K562 (cell line): ENCODE measurements at regions not wholly inside any gene's neighbourhood (a gene's known extent, or its start where the extent isn't known, plus 50 kb on each side); places are given as distances from the start of the nearest gene placed in this dataset.
A peak's percentile ranks its signal among the peaks of the same experiment; 100 is the strongest.
"Not testable (repeated sequence)": the region's sequence is repeated elsewhere in the genome, so short reads cannot be mapped to it uniquely, and the experiment has no call there.

Source experiments
- ATAC-seq: fragments of 200-7000 bp; cut with Tn5 transposase; 3 replicates; pipeline ENCODE4 v1.9.1; 2020; ENCODE audit warnings: moderate library complexity
- BruUV-seq: library from RNA; stranded (reverse); fragments of 400-500 nt; replicated peaks from 2 replicates; lab custom pipeline; 2021; lab: Mats Ljungman, UMichigan
- CTCF ChIA-PET: fragments of 300-600 bp; formaldehyde crosslinking; extraction: SDS; loops from one replicate; lab custom pipeline; 2021; ENCODE audit warnings: low intra/inter-chr PET ratio; lab: Yijun Ruan, JAX
- POLR2A ChIA-PET: fragments of 300-600, 350-650 bp; sonication (Branson Sonifier 250); formaldehyde crosslinking; extraction: SDS; loops from one replicate; lab custom pipeline; 2021; ENCODE audit warnings: antibody characterized with exemption, inconsistent platforms; lab: Yijun Ruan, JAX
- DNase-seq, 4 experiments: peaks; one replicate each; pipeline versions ENCODE4 v3.0.0 to v3.0.0-alpha.2; 2011 to 2018; ENCODE audit warnings: low spot score in 3 of 4, mixed read lengths in 3 of 4; ENCODE audit errors: extremely low read depth in 1 of 4
- FAIRE-seq: peaks from 2 replicates; lab custom pipeline; 2011; peaks lifted over from hg19 to GRCh38; lab: Jason Lieb, UNC
- H2AFZ ChIP-seq: 2 replicates; pipeline ENCODE4 v1.6.0; 2011; ENCODE audit warnings: low read depth, low read length, control low read depth, inconsistent platforms
- H3K27ac ChIP-seq: fragments of 200-600 bp; 3 replicates; pipeline ENCODE4 v1.8.0; 2011; ENCODE audit warnings: low read depth, mild to moderate bottlenecking, control low read depth, inconsistent platforms, low read length, moderate library complexity, mixed read lengths; ENCODE audit errors: extremely low read depth
- H3K27me3 ChIP-seq, 2 experiments: fragments of 300-600 bp in 1 of 2; 2 replicates in 1 of 2; 3 replicates in 1 of 2; pipeline versions ENCODE4 v1.6.0 to v1.8.0; 2011; ENCODE audit warnings: inconsistent platforms in 2 of 2, low read length in 2 of 2, mild to moderate bottlenecking in 1 of 2, mixed read lengths in 1 of 2, moderate library complexity in 1 of 2; ENCODE audit not compliant: control insufficient read depth in 2 of 2, insufficient read depth in 2 of 2
- H3K36me3 ChIP-seq: fragments of 300-600 bp; 3 replicates; pipeline ENCODE4 v1.8.0; 2011; ENCODE audit warnings: mild to moderate bottlenecking, low read length, inconsistent platforms; ENCODE audit not compliant: control insufficient read depth, insufficient read depth
- H3K4me1 ChIP-seq, 2 experiments: fragments of 200-600 bp in 1 of 2; replicated peaks in 1 of 2; 2 replicates in 1 of 2; 3 replicates in 1 of 2; pipeline versions ENCODE4 v1.5.1 to v1.8.0; 2011; ENCODE audit warnings: inconsistent platforms in 2 of 2, low read length in 2 of 2, mild to moderate bottlenecking in 1 of 2, mixed read lengths in 1 of 2, moderate library complexity in 1 of 2; ENCODE audit not compliant: control insufficient read depth in 2 of 2, insufficient read depth in 2 of 2
- H3K4me2 ChIP-seq: 2 replicates; pipeline ENCODE4 v1.6.1; 2011; ENCODE audit warnings: low read length, control low read depth, inconsistent platforms, mixed read lengths; ENCODE audit not compliant: insufficient read depth
- H3K4me3 ChIP-seq: fragments of 200-600 bp; sonication (generic), shearing (Covaris generic); 2 replicates; pipeline ENCODE4 v1.5.1; 2016; ENCODE audit warnings: control low read depth, inconsistent platforms
- H3K79me2 ChIP-seq: fragments of 200-600 bp; 3 replicates; pipeline ENCODE4 v1.8.0; 2011; ENCODE audit warnings: low read length, inconsistent platforms; ENCODE audit not compliant: control insufficient read depth, insufficient read depth
- H3K9ac ChIP-seq, 2 experiments: 2 replicates each; pipeline versions ENCODE4 v1.6.0 to v1.6.1; 2011; ENCODE audit warnings: low read depth in 2 of 2, low read length in 2 of 2, control low read depth in 1 of 2, inconsistent platforms in 1 of 2, mild to moderate bottlenecking in 1 of 2, mixed read lengths in 1 of 2; ENCODE audit not compliant: insufficient read depth in 1 of 2
- H3K9me1 ChIP-seq: one replicate; pipeline ENCODE4 v1.6.0; 2011; ENCODE audit warnings: inconsistent platforms, mild to moderate bottlenecking, low read length, moderate library complexity; ENCODE audit not compliant: control insufficient read depth, insufficient read depth
- H3K9me3 ChIP-seq: replicated peaks from 2 replicates; pipeline ENCODE4 v1.5.1; 2011; ENCODE audit warnings: low read depth, low read length, inconsistent platforms; ENCODE audit not compliant: control insufficient read depth, insufficient read depth
- H4K20me1 ChIP-seq: replicated peaks from 2 replicates; pipeline ENCODE4 v1.6.1; 2011; ENCODE audit warnings: low read length, inconsistent platforms, mixed read lengths; ENCODE audit not compliant: control insufficient read depth, insufficient read depth
- GABPA ChIP-seq: fragments of 200-800 bp; sonication (Bioruptor generic); conservative IDR thresholded peaks from 2 replicates; pipeline ENCODE4 v1.6.1; 2016; ENCODE audit warnings: low read depth, missing genetic modification characterization, missing compliant biosample characterization
- NFYB ChIP-seq: IDR thresholded peaks from 2 replicates; pipeline ENCODE4 v1.6.1; 2011; ENCODE audit warnings: mild to moderate bottlenecking, moderate library complexity; ENCODE audit not compliant: insufficient read length; ENCODE audit errors: extremely low read depth
- POLR2A ChIP-seq: fragments of 450-650 bp; conservative IDR thresholded peaks from 2 replicates; pipeline ENCODE4 v1.6.1; 2016
- POLR2G ChIP-seq: fragments of 200-400 bp; formaldehyde crosslinking; IDR thresholded peaks from 2 replicates; pipeline ENCODE4 v1.6.1; 2017; ENCODE audit warnings: low read depth, mild to moderate bottlenecking, antibody characterized with exemption, low read length, moderate library complexity
- POLR2H ChIP-seq: IDR thresholded peaks from 2 replicates; pipeline ENCODE4 v1.6.1; 2016; ENCODE audit warnings: missing genetic modification characterization, low read depth, mild to moderate bottlenecking, control low read depth, missing compliant biosample characterization, moderate library complexity
- RBFOX2 ChIP-seq: fragments of 200-400 bp; formaldehyde crosslinking; IDR thresholded peaks from 2 replicates; pipeline ENCODE4 v1.6.1; 2017; ENCODE audit warnings: low read depth, mild to moderate bottlenecking, low read length, moderate library complexity
- SREBF1 ChIP-seq: fragments of 150-350 bp; IDR thresholded peaks from 2 replicates; pipeline ENCODE4 v1.6.1; 2014; ENCODE audit warnings: antibody characterized with exemption, low read depth, low read length, borderline replicate concordance
- ZBTB17 ChIP-seq: fragments of 450-650 bp; formaldehyde crosslinking; IDR thresholded peaks from 2 replicates; pipeline ENCODE4 v1.4.0; 2020; ENCODE audit warnings: mild to moderate bottlenecking
- ZFX ChIP-seq: sonication (generic); formaldehyde crosslinking; IDR thresholded peaks from 2 replicates; pipeline ENCODE4 v1.8.0; 2022; ENCODE audit warnings: mild to moderate bottlenecking, missing genetic modification reagents, moderate library complexity
- ZNF644 ChIP-seq: fragments of 200-800 bp; sonication (Bioruptor generic); IDR thresholded peaks from 2 replicates; pipeline ENCODE4 v1.6.1; 2016; ENCODE audit warnings: low read depth, missing genetic modification characterization, missing compliant biosample characterization
- WGBS: fragments of 100-300 bp; shearing (Covaris generic); methylation state at CpG from one replicate; pipeline ENCODE4 v1.1.6; 2016; ENCODE audit warnings: low coverage, mixed read lengths; ENCODE audit not compliant: insufficient coverage; ENCODE audit errors: missing lambda C conversion rate; 5-methylcytosine and 5-hydroxymethylcytosine counted together
- in situ Hi-C: fragments of 300-500 bp; cut with MboI; formaldehyde crosslinking; loops from 4 replicates; pipeline ENCODE4 v1.15.0; 2018; ENCODE audit warnings: inconsistent platforms, mixed read lengths
- intact Hi-C: fragments of 100-400 bp; cut with micrococcal nuclease; formaldehyde crosslinking; loops from 2 replicates; pipeline ENCODE4 v1.14.2; 2022
- TF ChIP-seq, protein P1 (sequence below): sonication (generic); formaldehyde crosslinking; IDR thresholded peaks from 2 replicates; pipeline ENCODE4 v1.8.0; 2022; ENCODE audit warnings: missing genetic modification reagents, mild to moderate bottlenecking, moderate library complexity, borderline replicate concordance

DNA sequence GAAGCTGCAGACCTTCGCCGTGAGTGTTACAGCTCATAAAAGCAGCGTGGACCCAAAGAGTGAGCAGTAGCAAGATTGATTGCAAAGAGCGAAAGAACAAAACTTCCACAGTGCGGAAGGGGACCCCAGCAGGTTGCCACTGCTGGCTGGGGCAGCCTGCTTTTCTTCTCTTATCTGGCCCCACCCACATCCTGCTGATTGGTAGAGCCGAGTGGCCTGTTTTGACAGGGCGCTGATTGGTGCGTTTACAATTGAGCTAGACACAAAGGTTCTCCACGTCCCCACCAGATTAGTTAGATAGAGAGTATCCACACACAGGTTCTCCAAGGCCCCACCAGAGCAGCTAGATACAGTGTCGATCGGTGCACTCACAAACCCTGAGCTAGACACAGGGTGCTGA, 961.8 kb downstream of the CNTNAP5 start:
- BruUV-seq, FAIRE-seq, H3K9ac ChIP-seq, POLR2A ChIA-PET, ATAC-seq, H3K4me3 ChIP-seq, CTCF ChIA-PET, in situ Hi-C loops, H3K4me1 ChIP-seq, H3K9me3 ChIP-seq, H3K27me3 ChIP-seq, H2AFZ ChIP-seq, H3K36me3 ChIP-seq, intact Hi-C loops, H4K20me1 ChIP-seq, H3K9me1 ChIP-seq, H3K79me2 ChIP-seq: not testable (repeated sequence)
- peak; percentile 65 for TF ChIP-seq NFYB
- peak; percentile 90; the same call in 1 of the 2 replicates for TF ChIP-seq SREBF1
- TF ChIP-seq POLR2H (tag): peak; percentile 82
- peak; percentile 61 for TF ChIP-seq POLR2A
- peak in 1 of 4 experiments; percentile 55 for DNase-seq
- H3K27ac ChIP-seq: peak overlapping the region; percentile 73; the same call in 2 of the 3 replicates
- 5% methylated on average over 11 of the region's 11 CpGs for WGBS
- H3K4me2 ChIP-seq: peak overlapping the region; percentile 46

DNA sequence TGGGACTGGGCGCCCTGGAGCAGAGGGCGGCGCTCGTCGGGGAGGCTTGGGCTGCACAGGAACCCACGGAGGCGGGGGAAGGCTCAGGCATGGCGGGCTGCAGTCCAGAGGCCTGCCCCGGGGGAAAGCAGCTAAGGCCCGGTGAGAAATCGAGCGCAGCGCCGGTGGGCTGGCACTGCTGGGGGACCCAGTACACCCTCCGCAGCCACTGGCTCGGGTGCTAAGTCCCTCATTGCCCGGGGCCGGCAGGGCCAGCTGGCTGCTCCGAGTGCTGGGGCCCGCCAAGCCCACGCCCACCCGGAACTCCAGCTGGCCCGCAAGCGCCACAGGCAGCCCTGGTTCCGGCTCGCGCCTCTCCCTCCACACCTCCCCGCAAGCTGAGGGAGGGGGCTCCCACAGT, 962.3 kb downstream of the CNTNAP5 start:
- DNase-seq, H3K9ac ChIP-seq, H4K20me1 ChIP-seq, H3K9me3 ChIP-seq, H3K4me3 ChIP-seq, intact Hi-C loops, H3K4me1 ChIP-seq, BruUV-seq, H3K79me2 ChIP-seq, FAIRE-seq, in situ Hi-C loops, CTCF ChIA-PET, H3K27me3 ChIP-seq, H3K9me1 ChIP-seq, H3K36me3 ChIP-seq, ATAC-seq, POLR2A ChIA-PET: not testable (repeated sequence)
- Histone ChIP-seq H2AFZ (0 out of 2 replicates have a peak overlapping the region, but pooled peaks have one; percentile 32), H3K27ac (peak overlapping the region; percentile 73; the same call in 2 of the 3 replicates), H3K4me2 (peak overlapping the region; percentile 46)
- WGBS: 12% methylated on average over 21 of the region's 28 CpGs
- TF ChIP-seq ZNF644 (tag) (0 out of 2 replicates have a peak, but pooled peaks have one; percentile 30), ZBTB17 (CRISPR knock-in tag) (0 out of 2 replicates have a peak, but pooled peaks have one; percentile 22), GABPA (tag) (peak; percentile 34; the same call in 1 of the 2 replicates), ZFX (0 out of 2 replicates have a peak, but pooled peaks have one; percentile 33), RBFOX2 (peak; percentile 1; the same call in 1 of the 2 replicates), POLR2G (0 out of 2 replicates have a peak, but pooled peaks have one; percentile 14)
- TF ChIP-seq, protein P1, sequence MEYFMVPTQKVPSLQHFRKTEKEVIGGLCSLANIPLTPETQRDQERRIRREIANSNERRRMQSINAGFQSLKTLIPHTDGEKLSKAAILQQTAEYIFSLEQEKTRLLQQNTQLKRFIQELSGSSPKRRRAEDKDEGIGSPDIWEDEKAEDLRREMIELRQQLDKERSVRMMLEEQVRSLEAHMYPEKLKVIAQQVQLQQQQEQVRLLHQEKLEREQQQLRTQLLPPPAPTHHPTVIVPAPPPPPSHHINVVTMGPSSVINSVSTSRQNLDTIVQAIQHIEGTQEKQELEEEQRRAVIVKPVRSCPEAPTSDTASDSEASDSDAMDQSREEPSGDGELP (CRISPR knock-in tag): peak; percentile 26; the same call in 1 of the 2 replicates
